ENCODE measurements at regions not wholly inside any gene's neighbourhood (a gene's known extent, or its start where the extent isn't known, plus 50 kb on each side); places are given as distances from the start of the nearest gene placed in this dataset.
"Not testable (repeated sequence)": the region's sequence is repeated elsewhere in the genome, so short reads cannot be mapped to it uniquely, and the experiment has no call there.

DNA sequence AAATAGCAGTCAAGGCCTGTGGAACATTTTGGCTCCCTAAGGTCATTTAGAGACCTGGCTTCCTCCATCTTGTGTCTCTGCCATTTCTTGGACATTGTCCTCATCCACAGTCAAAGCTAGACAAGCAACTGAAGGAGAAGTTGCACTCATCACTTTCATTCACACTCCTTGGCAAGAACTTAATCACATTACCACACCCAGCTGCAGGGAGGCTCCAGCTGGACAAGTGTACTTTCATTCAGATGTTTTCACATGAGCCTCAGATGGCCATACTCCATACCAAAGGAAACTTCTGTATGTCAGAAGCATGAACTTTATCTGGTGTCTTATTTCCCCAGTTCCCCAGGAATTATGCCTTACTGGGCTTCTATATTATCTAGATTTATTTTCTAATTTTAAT is 537.4 kb downstream of the TMEM135 start:
- DNase-seq (ENCODE audit: insufficient read length, low spot score) (no peak), FAIRE-seq (no peak)
- TF ChIP-seq, protein P1, sequence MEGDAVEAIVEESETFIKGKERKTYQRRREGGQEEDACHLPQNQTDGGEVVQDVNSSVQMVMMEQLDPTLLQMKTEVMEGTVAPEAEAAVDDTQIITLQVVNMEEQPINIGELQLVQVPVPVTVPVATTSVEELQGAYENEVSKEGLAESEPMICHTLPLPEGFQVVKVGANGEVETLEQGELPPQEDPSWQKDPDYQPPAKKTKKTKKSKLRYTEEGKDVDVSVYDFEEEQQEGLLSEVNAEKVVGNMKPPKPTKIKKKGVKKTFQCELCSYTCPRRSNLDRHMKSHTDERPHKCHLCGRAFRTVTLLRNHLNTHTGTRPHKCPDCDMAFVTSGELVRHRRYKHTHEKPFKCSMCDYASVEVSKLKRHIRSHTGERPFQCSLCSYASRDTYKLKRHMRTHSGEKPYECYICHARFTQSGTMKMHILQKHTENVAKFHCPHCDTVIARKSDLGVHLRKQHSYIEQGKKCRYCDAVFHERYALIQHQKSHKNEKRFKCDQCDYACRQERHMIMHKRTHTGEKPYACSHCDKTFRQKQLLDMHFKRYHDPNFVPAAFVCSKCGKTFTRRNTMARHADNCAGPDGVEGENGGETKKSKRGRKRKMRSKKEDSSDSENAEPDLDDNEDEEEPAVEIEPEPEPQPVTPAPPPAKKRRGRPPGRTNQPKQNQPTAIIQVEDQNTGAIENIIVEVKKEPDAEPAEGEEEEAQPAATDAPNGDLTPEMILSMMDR (IDR thresholded peaks at IDR 0.05; ENCODE audit: insufficient read depth, missing control alignments), result no peak

DNA sequence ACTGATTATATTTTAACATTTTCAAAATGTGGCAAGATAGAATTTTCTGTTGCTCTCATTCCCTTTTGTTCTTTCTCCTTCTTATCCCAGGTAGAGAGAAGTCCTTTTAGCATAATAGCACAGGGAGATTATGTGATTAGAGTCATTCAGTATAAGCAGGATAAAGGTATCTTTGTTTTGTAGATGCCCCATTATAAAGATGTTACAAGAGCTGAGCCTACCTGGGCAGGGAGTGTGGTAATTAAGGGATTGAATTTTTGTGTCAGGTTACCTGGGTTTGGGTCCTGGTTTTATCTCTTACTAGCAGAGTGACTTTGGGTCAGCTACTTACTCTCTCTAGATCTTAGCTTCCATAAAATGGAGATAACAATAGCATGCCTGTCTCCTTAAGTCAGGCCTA is 536.5 kb downstream of the TMEM135 start:
- TF ChIP-seq, protein P1 (IDR thresholded peaks at IDR 0.05; ENCODE audit: insufficient read depth, missing control alignments), result no peak
- no peak for DNase-seq (ENCODE audit: insufficient read length, low spot score)
- no peak for FAIRE-seq

DNA sequence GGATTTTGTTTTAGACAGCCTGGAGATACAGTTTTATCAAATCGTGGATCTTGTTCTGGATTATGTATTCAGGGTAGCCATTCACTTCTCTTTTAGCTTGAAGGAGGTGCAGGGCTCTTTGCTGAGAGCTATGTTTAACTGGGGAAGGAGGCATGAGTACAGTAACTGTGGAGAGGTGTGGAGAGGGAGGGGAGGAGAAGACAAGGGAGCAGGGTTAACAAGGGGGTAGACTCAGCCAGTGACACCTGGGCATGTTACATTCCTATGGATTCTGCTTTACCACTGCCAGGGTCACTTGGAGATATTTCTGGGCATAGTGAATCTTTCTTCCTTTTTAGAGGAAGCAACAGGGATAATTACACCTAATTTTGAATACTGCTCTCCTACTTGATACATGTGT is 536.0 kb downstream of the TMEM135 start:
- DNase-seq (ENCODE audit: insufficient read length, low spot score) (no peak), FAIRE-seq (no peak)
- TF ChIP-seq, protein P1 (IDR thresholded peaks at IDR 0.05; ENCODE audit: insufficient read depth, missing control alignments), result no peak

DNA sequence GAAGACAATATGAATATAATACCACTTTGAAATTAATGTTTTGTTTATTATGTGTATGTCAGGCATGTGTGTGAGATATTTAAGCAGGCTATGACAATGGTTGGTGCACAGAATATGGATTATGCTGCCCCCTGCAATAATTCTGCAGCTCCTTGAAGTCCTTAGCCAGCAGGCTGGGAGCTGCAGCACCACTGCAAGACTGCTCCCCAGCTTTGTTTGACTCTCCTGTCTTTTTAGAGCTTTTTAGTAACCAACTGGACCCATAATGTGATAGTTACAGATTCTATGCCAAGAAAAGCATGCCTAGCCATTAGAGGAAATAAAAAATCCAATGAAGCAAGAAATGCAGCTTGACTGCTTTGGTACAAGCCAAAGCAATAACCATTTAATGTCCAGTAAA is 535.1 kb downstream of the TMEM135 start:
- TF ChIP-seq, protein P1 (IDR thresholded peaks at IDR 0.05; ENCODE audit: insufficient read depth, missing control alignments), result no peak
- DNase-seq (ENCODE audit: insufficient read length, low spot score) (no peak), FAIRE-seq (no peak)

DNA sequence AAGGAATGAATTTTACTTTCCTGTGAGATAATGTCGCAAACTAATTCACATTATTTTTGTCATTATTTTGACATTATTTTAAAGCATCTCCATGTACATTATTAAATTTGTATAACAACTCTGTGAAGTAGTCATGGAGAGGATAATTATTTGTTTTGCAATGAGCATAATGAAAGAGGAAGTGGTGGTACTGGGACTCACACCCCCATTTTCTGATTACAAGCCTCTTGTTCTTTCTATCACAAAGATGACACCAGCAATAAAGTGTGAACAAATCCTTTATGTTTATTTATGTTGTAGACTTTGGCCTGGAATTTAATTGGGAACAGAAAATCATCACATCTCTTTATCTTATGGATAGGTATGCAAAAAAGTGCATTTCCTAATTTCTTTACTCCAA is 522.6 kb downstream of the TMEM135 start:
- FAIRE-seq (no peak), DNase-seq (ENCODE audit: insufficient read length, low spot score) (no peak)

DNA sequence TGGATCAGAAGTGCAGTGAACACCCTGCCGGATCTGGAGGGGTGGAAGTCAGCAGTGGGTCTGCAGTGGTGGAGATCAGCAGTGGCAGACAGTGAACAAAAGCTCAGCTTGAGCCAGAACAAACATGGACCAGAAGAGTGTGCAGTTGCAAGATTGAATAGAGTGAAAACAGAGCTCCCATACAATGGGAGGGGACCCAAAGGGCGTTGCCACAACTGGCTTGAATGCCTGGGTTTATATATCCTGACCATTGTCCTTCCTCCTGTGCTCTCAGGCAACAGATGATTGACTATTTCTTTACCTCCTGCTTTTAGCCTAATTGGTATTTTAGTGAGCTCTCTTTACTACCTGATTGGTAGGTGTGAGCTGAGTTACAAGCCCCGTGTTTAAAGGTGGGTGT is 522.1 kb downstream of the TMEM135 start:
- not testable (repeated sequence) for FAIRE-seq; DNase-seq (ENCODE audit: insufficient read length, low spot score)

More for the DNA sequence above, 522.6 kb downstream of the TMEM135 start:
- TF ChIP-seq, protein P1 (IDR thresholded peaks at IDR 0.05; ENCODE audit: insufficient read depth, missing control alignments), result no peak

DNA sequence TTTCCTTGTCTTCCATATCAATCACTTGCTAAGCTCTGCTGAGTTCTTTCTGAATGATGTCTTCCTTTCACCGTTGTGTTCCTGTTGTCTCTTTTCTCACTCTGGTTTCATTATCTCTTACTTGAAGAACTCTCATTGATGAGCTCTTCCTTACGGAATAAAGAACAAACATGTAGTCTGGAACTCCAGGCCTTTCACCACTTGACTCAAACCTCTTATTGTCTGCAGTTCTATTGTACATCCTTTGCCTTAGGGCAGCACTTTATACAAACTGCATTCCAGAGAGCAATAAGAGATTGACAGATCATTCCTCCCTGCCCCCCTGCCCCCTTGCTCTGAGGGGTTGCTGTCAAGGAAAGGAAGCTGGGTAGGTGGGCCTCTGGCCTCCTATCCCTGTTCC is 517.4 kb downstream of the TMEM135 start:
- FAIRE-seq, result no peak
- TF ChIP-seq, protein P1 (IDR thresholded peaks at IDR 0.05; ENCODE audit: insufficient read depth, missing control alignments), result no peak
- DNase-seq (ENCODE audit: insufficient read length, low spot score), result no peak

DNA sequence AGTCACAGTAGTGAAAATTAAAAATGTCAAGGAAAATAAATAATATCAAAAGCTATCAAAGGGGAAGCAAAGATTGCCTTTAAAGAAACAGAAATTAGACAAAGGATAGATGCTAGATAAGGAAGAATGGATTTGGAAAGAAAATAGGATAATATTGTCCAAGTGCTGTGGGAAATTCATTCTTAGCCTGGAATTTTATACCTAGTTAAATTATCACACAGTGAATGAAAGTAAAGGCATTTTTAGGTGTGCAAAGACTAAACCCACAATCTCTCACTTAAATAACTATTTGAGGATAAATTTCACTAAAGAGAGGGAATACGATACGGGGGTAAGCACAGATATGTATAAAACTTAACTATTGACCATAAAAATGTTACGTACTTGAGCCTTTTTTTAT is 511.1 kb downstream of the TMEM135 start:
- DNase-seq (ENCODE audit: insufficient read length, low spot score), result no peak
- FAIRE-seq, result no peak
- TF ChIP-seq, protein P1 (IDR thresholded peaks at IDR 0.05; ENCODE audit: insufficient read depth, missing control alignments), result no peak
